WTC11 (cell line): ENCODE measurements at regions not wholly inside any gene's neighbourhood (a gene's known extent, or its start where the extent isn't known, plus 50 kb on each side); places are given as distances from the start of the nearest gene placed in this dataset.

Experiments used
- ATAC-seq: fragments of 200-7000 bp; cut with Tn5 transposase; 2 replicates; pipeline ENCODE4 v1.10.0; 2021; ENCODE audit warnings: mild to moderate bottlenecking, moderate library complexity
- CTCF ChIA-PET: fragments of 300-600 bp; sonication (Branson Sonifier 250); formaldehyde crosslinking; loops from one replicate; lab custom pipeline; 2021; ENCODE audit warnings: antibody characterized with exemption; lab: Charles Lee
- POLR2A ChIA-PET: fragments of 350-600 bp; sonication (Branson Sonifier 250); formaldehyde crosslinking; loops from one replicate; lab custom pipeline; 2021; ENCODE audit warnings: antibody characterized with exemption; lab: Charles Lee
- DNase-seq: peaks from one replicate; pipeline ENCODE4 v3.0.0; 2021; ENCODE audit warnings: low spot score
- H3K27ac Mint-ChIP-seq: 2 replicates; pipeline ENCODE4 v1.8.0; 2021; ENCODE audit warnings: mixed read lengths
- H3K27me3 Mint-ChIP-seq: 2 replicates; pipeline ENCODE4 v1.8.0; 2021; ENCODE audit warnings: low read depth, mild to moderate bottlenecking, moderate library complexity, mixed read lengths
- H3K36me3 Mint-ChIP-seq: 2 replicates; pipeline ENCODE4 v1.8.0; 2021; ENCODE audit warnings: mixed read lengths
- H3K4me1 Mint-ChIP-seq: 2 replicates; pipeline ENCODE4 v1.8.0; 2022; ENCODE audit warnings: mixed read lengths
- H3K4me3 Mint-ChIP-seq: 2 replicates; pipeline ENCODE4 v1.8.0; 2021; ENCODE audit warnings: mild to moderate bottlenecking, moderate library complexity, mixed read lengths
- H3K9me3 Mint-ChIP-seq: 2 replicates; pipeline ENCODE4 v1.8.0; 2021; ENCODE audit warnings: mixed read lengths
- AFF4 ChIP-seq: sonication (generic); formaldehyde crosslinking; IDR thresholded peaks from 2 replicates; pipeline ENCODE4 v1.8.1; 2023; ENCODE audit warnings: mild to moderate bottlenecking, missing genetic modification reagents, borderline replicate concordance
- ATF1 ChIP-seq: sonication (generic); formaldehyde crosslinking; IDR thresholded peaks from 2 replicates; pipeline ENCODE4 v1.8.1; 2023; ENCODE audit warnings: mild to moderate bottlenecking, moderate library complexity, missing genetic modification reagents
- E2F5 ChIP-seq: sonication (generic); formaldehyde crosslinking; IDR thresholded peaks from 2 replicates; pipeline ENCODE4 v1.8.1; 2022; ENCODE audit warnings: mild to moderate bottlenecking, moderate library complexity, missing genetic modification reagents
- HMGA2 ChIP-seq: fragments of 250-450 bp; sonication (Bioruptor Pico); IDR thresholded peaks from 2 replicates; pipeline ENCODE4 v1.4.0; 2021; ENCODE audit warnings: mild to moderate bottlenecking, moderate library complexity
- IRF1 ChIP-seq: sonication (generic); formaldehyde crosslinking; IDR thresholded peaks from 2 replicates; pipeline ENCODE4 v1.8.0; 2023; ENCODE audit warnings: missing genetic modification reagents
- NR1H2 ChIP-seq: sonication (generic); formaldehyde crosslinking; IDR thresholded peaks from 2 replicates; pipeline ENCODE4 v1.9.0; 2021; ENCODE audit warnings: mild to moderate bottlenecking, moderate library complexity, missing genetic modification reagents
- NR3C1 ChIP-seq: sonication (generic); formaldehyde crosslinking; conservative IDR thresholded peaks from 2 replicates; pipeline ENCODE4 v1.8.1; 2023; ENCODE audit warnings: low read depth, mild to moderate bottlenecking, missing genetic modification reagents
- PRDM15 ChIP-seq: sonication (generic); formaldehyde crosslinking; IDR thresholded peaks from 2 replicates; pipeline ENCODE4 v1.8.0; 2022; ENCODE audit warnings: missing genetic modification reagents
- PREB ChIP-seq: sonication (generic); formaldehyde crosslinking; IDR thresholded peaks from 2 replicates; pipeline ENCODE4 v1.8.1; 2022; ENCODE audit warnings: mild to moderate bottlenecking, missing genetic modification reagents, moderate library complexity, borderline replicate concordance
- PRRX2 ChIP-seq: fragments of 250-450 bp; sonication (Bioruptor Pico); IDR thresholded peaks from 2 replicates; pipeline ENCODE4 v1.8.0; 2021; ENCODE audit warnings: mild to moderate bottlenecking
- RORB ChIP-seq: fragments of 250-450 bp; sonication (Bioruptor Pico); IDR thresholded peaks from 2 replicates; pipeline ENCODE4 v1.9.0; 2021; ENCODE audit warnings: mild to moderate bottlenecking
- TP53 ChIP-seq: sonication (generic); formaldehyde crosslinking; IDR thresholded peaks from 2 replicates; pipeline ENCODE4 v1.8.1; 2023; ENCODE audit warnings: mild to moderate bottlenecking, missing genetic modification reagents
- ZMAT4 ChIP-seq: fragments of 250-450 bp; sonication (Bioruptor Pico); IDR thresholded peaks from 2 replicates; pipeline ENCODE4 v1.9.0; 2021; ENCODE audit warnings: mild to moderate bottlenecking
- ZNF416 ChIP-seq: fragments of 250-450 bp; sonication (Bioruptor Pico); IDR thresholded peaks from 2 replicates; pipeline ENCODE4 v1.9.0; 2021; ENCODE audit warnings: mild to moderate bottlenecking, inconsistent platforms
- ZNF423 ChIP-seq: fragments of 250-450 bp; sonication (Bioruptor Pico); IDR thresholded peaks from 2 replicates; pipeline ENCODE4 v2.1.2; 2022; ENCODE audit warnings: mild to moderate bottlenecking, moderate library complexity
- ZNF671 ChIP-seq: fragments of 250-450 bp; sonication (Bioruptor Pico); IDR thresholded peaks from 2 replicates; pipeline ENCODE4 v1.8.0; 2021; ENCODE audit warnings: mild to moderate bottlenecking

- Mint-ChIP-seq H3K27me3 (no peaks in the 10 kb centered on the region), H3K27ac (no peak overlapping the region), H3K36me3 (peaks cover 2% of the 10 kb centered on the region), H3K4me1 (peaks cover 33% of the 10 kb centered on the region), H3K4me3 (no peak overlapping the region), H3K9me3 (peaks cover 14% of the 10 kb centered on the region)
- ATAC-seq, result no peak
- DNase-seq, result no peak
- CTCF ChIA-PET, result interaction anchor here (1.8 to 2.0 kb wide), 2 partner anchors 15 to 17 kb away, joined by 5 to 6 read pairs; no protein-coding TSS in a partner anchor
- POLR2A ChIA-PET, result no interaction called here
- TF ChIP-seq PRDM15 (CRISPR knock-in tag) (no peak), IRF1 (CRISPR knock-in tag) (no peak), PRRX2 (CRISPR knock-in tag) (no peak), ATF1 (CRISPR knock-in tag) (no peak), NR3C1 (CRISPR knock-in tag) (no peak), PREB (CRISPR knock-in tag) (no peak), NR1H2 (CRISPR knock-in tag) (no peak), TP53 (CRISPR knock-in tag) (no peak), ZMAT4 (no peak), RORB (CRISPR knock-in tag) (no peak), ZNF423 (no peak), HMGA2 (no peak), E2F5 (CRISPR knock-in tag) (no peak), ZNF416 (CRISPR knock-in tag) (no peak), AFF4 (no peak), ZNF671 (no peak)
These were observed 586.9 kb downstream of the TLE4 start for GRCh38 chr9:80158554-80159170.
